ENCODE measurements at regions not wholly inside any gene's neighbourhood (a gene's known extent, or its start where the extent isn't known, plus 50 kb on each side); places are given as distances from the start of the nearest gene placed in this dataset.
A peak's percentile ranks its signal among the peaks of the same experiment; 100 is the strongest.

DNA sequence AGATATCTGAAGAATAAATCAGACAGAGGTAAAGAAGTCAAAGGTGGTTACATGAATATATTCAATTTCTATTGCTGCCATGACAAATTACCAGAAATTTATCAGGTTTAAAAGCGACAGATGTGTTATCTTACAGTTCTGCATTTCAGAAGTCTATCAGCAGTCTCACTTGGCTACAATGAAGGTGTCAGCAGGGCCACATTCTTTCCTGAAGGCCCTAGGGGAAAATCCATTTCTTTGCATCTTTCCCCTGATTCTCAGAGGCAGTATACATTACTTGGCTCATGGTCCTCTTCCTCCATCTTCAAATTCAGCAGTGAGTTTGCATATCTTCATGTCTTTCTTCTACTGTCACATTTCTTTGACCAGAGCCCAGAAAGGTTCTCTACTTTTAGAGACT lies 145.8 kb upstream of the GULP1 start:
- Mint-ChIP-seq H3K4me1 (ENCODE audit: low read depth) (no peaks in the 10 kb centered on the region), H3K36me3 (ENCODE audit: insufficient read depth in 2 of 2) (no peaks in the 10 kb centered on the region), H3K27ac (no peak overlapping the region), H3K4me3 (no peak overlapping the region), H3K9me3 (peaks cover 0 to 3% of the 10 kb centered on the region in 2 donors), H3K27me3 (ENCODE audit: low read depth) (no peaks in the 10 kb centered on the region)
- no peak for ATAC-seq (replicated peaks in 1 of 2)
- DNase-seq: no peak

DNA sequence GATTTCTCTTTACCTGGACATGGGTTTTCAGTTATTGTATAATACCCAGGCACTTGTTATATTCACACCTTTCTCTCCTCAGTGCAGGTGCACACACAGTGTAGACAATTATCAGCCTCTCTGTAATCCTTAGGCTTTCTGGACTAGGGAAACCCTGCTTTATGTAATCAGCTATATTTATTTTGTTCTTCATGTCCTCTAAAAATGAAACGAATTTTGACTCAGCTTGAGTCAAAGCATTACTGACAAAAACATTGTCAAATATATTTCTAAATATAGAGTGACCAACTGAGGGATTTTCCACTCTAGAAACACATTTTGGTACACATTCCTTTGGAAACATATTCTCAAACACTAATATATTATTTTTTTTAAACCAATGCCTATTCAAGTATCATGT lies 144.8 kb upstream of the GULP1 start:
- no peak overlapping the region for H3K4me3 Mint-ChIP-seq
- DNase-seq: no peak
- H3K27me3 Mint-ChIP-seq (ENCODE audit: low read depth): no peaks in the 10 kb centered on the region
- no peaks in the 10 kb centered on the region for H3K4me1 Mint-ChIP-seq (ENCODE audit: low read depth)
- peaks cover 0 to 3% of the 10 kb centered on the region in 2 donors for H3K9me3 Mint-ChIP-seq
- H3K27ac Mint-ChIP-seq: no peak overlapping the region
- ATAC-seq (replicated peaks in 1 of 2): no peak
- no peaks in the 10 kb centered on the region for H3K36me3 Mint-ChIP-seq (ENCODE audit: insufficient read depth in 2 of 2)

DNA sequence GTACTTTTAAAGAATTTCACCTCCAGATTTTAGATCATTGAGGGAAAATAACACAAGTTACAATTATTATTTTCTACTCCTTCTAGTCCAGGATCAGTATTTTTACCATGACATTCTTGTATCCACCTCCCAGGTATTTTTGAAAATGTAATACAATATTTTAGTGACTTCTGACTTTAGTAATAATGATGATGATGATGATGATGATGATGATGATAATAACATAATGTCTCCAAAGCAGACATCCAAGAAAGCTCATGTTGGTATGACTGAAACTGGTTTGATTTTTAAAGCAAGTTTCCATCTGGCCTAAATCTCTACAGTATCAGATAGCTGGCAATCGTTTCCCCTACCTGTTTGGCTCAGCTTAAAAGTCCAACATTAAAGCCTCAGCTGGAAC lies 140.0 kb upstream of the GULP1 start:
- H3K4me3 Mint-ChIP-seq: no peak overlapping the region
- no peak for DNase-seq
- no peaks in the 10 kb centered on the region for H3K9me3 Mint-ChIP-seq
- H3K27me3 Mint-ChIP-seq (ENCODE audit: low read depth): no peaks in the 10 kb centered on the region
- ATAC-seq (replicated peaks in 1 of 2): no peak
- H3K27ac Mint-ChIP-seq: no peak overlapping the region
- H3K4me1 Mint-ChIP-seq (ENCODE audit: low read depth): no peaks in the 10 kb centered on the region
- no peaks in the 10 kb centered on the region for H3K36me3 Mint-ChIP-seq (ENCODE audit: insufficient read depth in 2 of 2)

DNA sequence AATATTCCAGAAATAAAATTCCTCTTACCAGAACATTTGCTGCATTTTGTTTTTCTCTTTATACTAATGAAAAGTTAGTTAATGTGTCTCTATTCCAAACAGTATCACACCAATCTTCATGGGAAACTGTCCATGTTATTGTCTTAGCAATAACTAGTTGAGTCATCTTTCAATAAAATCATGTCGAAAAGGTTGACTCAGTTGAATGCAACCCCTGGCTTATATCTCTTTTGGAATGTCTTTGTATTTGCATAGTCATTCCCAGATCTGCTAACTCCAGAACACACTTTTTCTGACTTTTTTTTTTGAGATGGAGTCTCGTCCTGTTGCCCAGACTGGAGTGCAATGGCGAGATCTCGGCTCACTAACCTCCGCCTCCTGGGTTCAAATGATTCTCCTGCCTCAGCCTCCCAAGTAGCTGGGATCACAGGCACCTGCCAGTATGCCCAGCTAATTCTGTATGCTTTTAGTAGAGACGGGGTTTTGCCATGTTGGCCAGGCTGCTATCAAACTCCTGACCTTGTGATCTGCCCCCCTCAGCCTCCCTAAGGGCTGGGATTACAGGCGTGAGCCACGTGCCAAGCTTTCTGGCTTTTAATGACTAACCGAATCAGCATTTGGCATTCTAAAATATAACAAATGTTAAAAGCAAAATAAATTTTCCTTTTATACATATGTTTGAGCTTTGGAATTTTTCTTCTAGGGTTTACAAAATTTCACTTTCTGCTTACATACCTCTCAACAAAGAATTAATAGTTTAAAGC lies 133.2 kb upstream of the GULP1 start:
- DNase-seq (no peak), ATAC-seq (replicated peaks in 1 of 2) (no peak)

DNA sequence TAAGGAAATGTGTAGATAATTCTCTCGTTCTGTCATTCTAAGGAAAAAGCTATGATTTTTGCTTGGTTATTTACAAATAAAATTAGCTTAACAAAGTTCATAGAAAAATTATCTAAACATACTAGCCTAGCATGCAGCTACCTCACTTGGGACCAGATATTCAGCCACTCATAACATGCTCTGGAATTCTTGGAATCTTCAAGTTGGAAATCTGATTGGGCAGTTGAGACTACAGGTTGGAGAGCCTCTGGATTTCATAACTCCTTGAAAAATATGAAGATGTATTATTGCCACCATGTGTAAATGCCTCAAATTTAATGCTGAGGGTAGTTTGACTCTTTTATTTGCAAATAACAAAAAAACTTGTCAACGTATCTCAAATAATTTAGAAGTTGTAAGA lies 132.2 kb upstream of the GULP1 start:
- H3K36me3 Mint-ChIP-seq (ENCODE audit: insufficient read depth in 2 of 2): no peaks in the 10 kb centered on the region
- ATAC-seq (replicated peaks in 1 of 2) (no peak), DNase-seq (no peak)
- H3K9me3 Mint-ChIP-seq: no peaks in the 10 kb centered on the region
- no peaks in the 10 kb centered on the region for H3K4me1 Mint-ChIP-seq (ENCODE audit: low read depth)
- no peak overlapping the region for H3K27ac Mint-ChIP-seq
- no peak overlapping the region for H3K4me3 Mint-ChIP-seq
- no peaks in the 10 kb centered on the region for H3K27me3 Mint-ChIP-seq (ENCODE audit: low read depth)

More for the DNA sequence above, 133.2 kb upstream of the GULP1 start:
- no peaks in the 10 kb centered on the region for H3K36me3 Mint-ChIP-seq (ENCODE audit: insufficient read depth in 2 of 2)
- no peak overlapping the region for H3K27ac Mint-ChIP-seq
- H3K4me1 Mint-ChIP-seq (ENCODE audit: low read depth): no peaks in the 10 kb centered on the region
- no peak overlapping the region for H3K4me3 Mint-ChIP-seq
- H3K9me3 Mint-ChIP-seq: no peaks in the 10 kb centered on the region
- no peaks in the 10 kb centered on the region for H3K27me3 Mint-ChIP-seq (ENCODE audit: low read depth)

DNA sequence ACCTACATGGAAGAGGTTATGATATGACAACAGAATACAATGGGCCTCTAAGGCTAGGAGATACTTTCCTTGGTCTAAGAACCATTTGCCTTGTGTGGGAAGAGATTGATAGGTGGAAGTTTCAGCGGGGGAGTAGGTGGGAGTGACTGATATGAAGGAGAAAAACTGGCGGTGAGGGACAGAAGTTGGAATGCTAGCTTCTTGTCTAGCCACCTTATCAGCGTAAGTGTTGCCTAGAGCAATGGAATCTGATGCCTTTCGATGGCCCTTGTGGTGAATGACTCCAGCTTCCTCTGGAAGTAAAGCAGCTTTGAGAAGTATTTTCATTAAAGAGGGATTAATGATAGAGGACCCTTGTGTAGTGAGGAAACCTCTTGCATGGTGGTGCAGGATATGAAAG lies 121.3 kb upstream of the GULP1 start:
- H3K9me3 Mint-ChIP-seq: peaks cover 0 to 7% of the 10 kb centered on the region in 2 donors
- H3K4me1 Mint-ChIP-seq (ENCODE audit: low read depth): no peaks in the 10 kb centered on the region
- peaks cover 0 to 2% of the 10 kb centered on the region in 2 donors for H3K36me3 Mint-ChIP-seq (ENCODE audit: insufficient read depth in 2 of 2)
- no peaks in the 10 kb centered on the region for H3K27me3 Mint-ChIP-seq (ENCODE audit: low read depth)
- DNase-seq: no peak
- H3K4me3 Mint-ChIP-seq: no peak overlapping the region
- ATAC-seq (replicated peaks in 1 of 2): no peak
- H3K27ac Mint-ChIP-seq: no peak overlapping the region

DNA sequence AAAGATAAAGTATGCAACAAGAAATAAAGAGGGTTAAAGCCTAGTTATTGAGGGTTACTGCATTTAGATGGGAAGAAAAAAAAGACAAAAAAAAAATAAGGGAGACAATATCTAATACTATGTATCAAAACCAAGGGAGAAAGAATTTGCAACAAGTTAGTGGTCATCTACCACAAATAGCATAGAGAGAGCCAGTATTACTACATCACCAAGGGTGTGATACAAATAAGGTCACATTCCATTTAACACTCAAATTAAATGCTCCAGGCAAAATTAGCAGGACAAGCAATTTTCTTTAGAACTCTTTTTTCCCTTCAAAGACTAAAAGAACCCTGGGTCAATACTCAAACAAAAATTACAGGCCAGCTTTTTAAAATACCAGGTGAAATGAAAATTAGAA lies 115.1 kb upstream of the GULP1 start:
- no peak for DNase-seq
- no peak for ATAC-seq (replicated peaks in 1 of 2)
- peaks cover 5% of the 10 kb centered on the region for H3K4me1 Mint-ChIP-seq (ENCODE audit: low read depth)
- peak overlapping the region; percentile 66 for H3K27ac Mint-ChIP-seq
- H3K36me3 Mint-ChIP-seq (ENCODE audit: insufficient read depth in 2 of 2): no peaks in the 10 kb centered on the region
- no peaks in the 10 kb centered on the region for H3K27me3 Mint-ChIP-seq (ENCODE audit: low read depth)
- no peak overlapping the region for H3K4me3 Mint-ChIP-seq
- peaks cover 0 to 2% of the 10 kb centered on the region in 2 donors for H3K9me3 Mint-ChIP-seq

DNA sequence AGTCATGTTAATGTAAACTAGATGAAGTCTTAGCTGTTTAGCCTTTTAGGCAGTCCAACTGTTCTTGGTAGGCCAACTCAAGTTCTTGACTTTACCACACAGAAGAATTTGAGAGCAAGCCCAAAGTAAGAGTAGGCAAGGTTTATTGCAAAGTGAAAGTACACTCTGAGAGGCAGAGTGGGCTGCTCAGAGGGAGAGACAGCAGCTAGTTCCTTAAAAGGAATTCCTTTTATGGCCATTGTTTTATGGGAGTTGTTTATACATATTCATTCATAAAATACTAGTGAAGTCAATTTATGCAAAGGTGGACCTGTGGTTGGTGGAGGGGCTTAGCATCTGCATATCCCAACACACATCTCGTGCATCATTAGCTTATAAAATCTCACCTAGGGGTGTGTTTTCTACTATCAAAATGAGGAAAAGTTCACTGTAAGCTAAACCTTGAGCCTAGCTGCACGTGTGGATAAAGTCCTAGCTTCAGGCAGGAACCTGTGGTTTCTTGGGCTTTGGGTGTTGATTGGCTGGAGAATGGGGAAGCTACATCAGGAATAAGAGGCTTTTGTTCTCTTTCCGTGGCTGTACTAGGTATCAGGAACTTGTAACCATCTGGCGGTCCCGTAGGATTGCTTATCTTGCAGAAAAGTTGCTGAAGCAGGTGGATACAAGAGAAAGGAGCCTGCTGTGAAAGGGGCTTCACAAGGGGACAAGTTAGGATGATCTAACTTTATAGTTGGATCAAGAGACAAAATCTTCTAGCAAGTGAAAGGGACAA lies 110.4 kb upstream of the GULP1 start:
- no peak for ATAC-seq (replicated peaks in 1 of 2)
- Mint-ChIP-seq H3K4me1 (ENCODE audit: low read depth) (peaks cover 5% of the 10 kb centered on the region), H3K9me3 (peaks cover 0 to 2% of the 10 kb centered on the region in 2 donors), H3K36me3 (ENCODE audit: insufficient read depth in 2 of 2) (no peaks in the 10 kb centered on the region), H3K27me3 (ENCODE audit: low read depth) (no peaks in the 10 kb centered on the region), H3K27ac (peak overlapping the region; percentile 28), H3K4me3 (peak overlapping the region in 1 of 2 donors; percentile 49)
- DNase-seq: no peak

DNA sequence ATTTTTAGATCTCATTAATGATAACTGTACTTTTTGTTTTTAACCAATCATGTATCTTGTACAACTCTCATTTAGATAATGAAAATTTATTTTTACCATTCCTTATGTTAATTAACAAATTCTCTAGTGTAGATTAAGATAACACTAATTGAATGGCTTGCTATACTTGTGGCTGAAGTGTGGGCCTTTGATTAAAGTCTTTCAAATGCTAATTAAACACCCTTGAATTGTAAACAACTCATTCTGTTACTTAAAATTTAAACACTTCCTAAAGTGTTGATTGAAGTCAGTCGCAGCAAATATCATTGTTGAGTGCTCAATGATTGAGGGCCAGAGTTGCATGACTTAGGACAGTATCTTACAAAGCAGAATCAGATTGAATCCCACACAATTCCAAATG lies 109.8 kb upstream of the GULP1 start:
- H3K9me3 Mint-ChIP-seq: peaks cover 0 to 2% of the 10 kb centered on the region in 2 donors
- peaks cover 5% of the 10 kb centered on the region for H3K4me1 Mint-ChIP-seq (ENCODE audit: low read depth)
- H3K27ac Mint-ChIP-seq: no peak overlapping the region

DNA sequence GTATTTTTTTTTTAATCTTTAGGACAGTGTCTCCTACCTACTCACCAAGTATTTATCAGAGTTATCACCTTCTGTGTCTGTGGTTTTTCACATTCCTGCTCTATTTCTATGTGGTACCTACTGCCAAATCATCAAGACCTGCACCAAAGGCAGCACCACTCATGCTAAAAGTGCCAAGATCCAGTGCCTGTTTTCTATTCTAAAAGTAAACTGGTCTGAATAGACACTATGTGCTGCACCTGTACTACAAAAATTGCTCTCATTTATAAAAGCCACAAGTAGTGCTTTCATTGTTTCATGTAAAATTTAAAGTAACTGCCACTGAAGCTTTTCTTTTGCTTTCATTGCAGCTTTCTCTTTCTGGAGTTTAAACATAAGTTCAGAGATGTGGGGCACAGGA lies 103.9 kb upstream of the GULP1 start:
- ATAC-seq (replicated peaks in 1 of 2): no peak
- H3K36me3 Mint-ChIP-seq (ENCODE audit: insufficient read depth in 2 of 2): no peaks in the 10 kb centered on the region
- no peak overlapping the region for H3K4me3 Mint-ChIP-seq
- no peaks in the 10 kb centered on the region for H3K4me1 Mint-ChIP-seq (ENCODE audit: low read depth)
- no peak for DNase-seq
- no peaks in the 10 kb centered on the region for H3K27me3 Mint-ChIP-seq (ENCODE audit: low read depth)
- H3K27ac Mint-ChIP-seq: no peak overlapping the region
- H3K9me3 Mint-ChIP-seq: peaks cover 0 to 2% of the 10 kb centered on the region in 2 donors

More for the DNA sequence above, 109.8 kb upstream of the GULP1 start:
- H3K36me3 Mint-ChIP-seq (ENCODE audit: insufficient read depth in 2 of 2): no peaks in the 10 kb centered on the region
- ATAC-seq (replicated peaks in 1 of 2) (no peak), DNase-seq (no peak)
- no peaks in the 10 kb centered on the region for H3K27me3 Mint-ChIP-seq (ENCODE audit: low read depth)
- H3K4me3 Mint-ChIP-seq: no peak overlapping the region

DNA sequence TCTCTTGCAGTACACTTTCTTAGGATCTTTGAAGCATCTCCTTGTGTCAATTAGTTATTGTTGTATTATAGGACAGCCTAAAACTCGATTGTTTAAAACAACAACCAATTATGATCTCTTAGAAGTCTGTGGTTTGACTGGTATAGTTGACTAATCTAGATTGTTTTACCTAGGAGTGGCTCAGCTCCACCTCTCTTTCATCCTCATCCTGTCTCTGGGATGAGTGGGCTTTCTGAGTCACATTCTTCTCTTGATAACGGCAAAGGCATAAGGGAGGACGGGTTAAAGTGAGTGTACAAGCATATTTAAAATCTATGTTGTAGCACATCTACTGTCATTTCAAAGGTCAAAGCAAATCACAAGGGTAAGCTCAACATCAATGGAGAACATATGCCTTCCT lies 102.3 kb upstream of the GULP1 start:
- H3K27me3 Mint-ChIP-seq (ENCODE audit: low read depth): no peaks in the 10 kb centered on the region

DNA sequence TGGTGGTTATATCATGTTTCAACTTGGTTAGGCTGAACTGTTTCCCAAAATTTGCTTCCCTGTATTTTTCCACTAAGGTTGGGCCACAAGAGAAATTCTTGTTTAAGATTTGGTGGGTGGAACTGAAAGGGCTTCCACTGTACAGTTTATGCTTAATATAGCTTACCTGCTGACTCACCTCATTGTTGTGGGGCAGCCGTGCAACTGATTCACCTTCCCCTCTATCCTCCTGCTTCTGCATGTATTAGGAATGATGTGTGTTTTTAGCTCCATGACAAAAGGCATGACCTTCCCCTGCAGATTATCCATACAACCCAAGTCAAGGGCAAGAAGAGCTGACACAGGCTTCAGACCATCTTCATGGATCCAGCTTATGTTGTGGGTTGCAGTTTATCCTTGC lies 98.4 kb upstream of the GULP1 start:
- ATAC-seq (replicated peaks in 1 of 2) (no peak), DNase-seq (no peak)
- H3K36me3 Mint-ChIP-seq (ENCODE audit: insufficient read depth in 2 of 2): no peaks in the 10 kb centered on the region
- no peaks in the 10 kb centered on the region for H3K27me3 Mint-ChIP-seq (ENCODE audit: low read depth)
- H3K4me1 Mint-ChIP-seq (ENCODE audit: low read depth): no peaks in the 10 kb centered on the region
- H3K9me3 Mint-ChIP-seq: peaks cover 0 to 5% of the 10 kb centered on the region in 2 donors
- no peak overlapping the region for H3K4me3 Mint-ChIP-seq
- H3K27ac Mint-ChIP-seq: no peak overlapping the region

More for the DNA sequence above, 102.3 kb upstream of the GULP1 start:
- no peak overlapping the region for H3K4me3 Mint-ChIP-seq
- H3K9me3 Mint-ChIP-seq: peaks cover 0 to 5% of the 10 kb centered on the region in 2 donors
- H3K4me1 Mint-ChIP-seq (ENCODE audit: low read depth): no peaks in the 10 kb centered on the region
- DNase-seq: no peak
- H3K36me3 Mint-ChIP-seq (ENCODE audit: insufficient read depth in 2 of 2): no peaks in the 10 kb centered on the region
- ATAC-seq (replicated peaks in 1 of 2): peak; percentile 32 to 45
- no peak overlapping the region for H3K27ac Mint-ChIP-seq

DNA sequence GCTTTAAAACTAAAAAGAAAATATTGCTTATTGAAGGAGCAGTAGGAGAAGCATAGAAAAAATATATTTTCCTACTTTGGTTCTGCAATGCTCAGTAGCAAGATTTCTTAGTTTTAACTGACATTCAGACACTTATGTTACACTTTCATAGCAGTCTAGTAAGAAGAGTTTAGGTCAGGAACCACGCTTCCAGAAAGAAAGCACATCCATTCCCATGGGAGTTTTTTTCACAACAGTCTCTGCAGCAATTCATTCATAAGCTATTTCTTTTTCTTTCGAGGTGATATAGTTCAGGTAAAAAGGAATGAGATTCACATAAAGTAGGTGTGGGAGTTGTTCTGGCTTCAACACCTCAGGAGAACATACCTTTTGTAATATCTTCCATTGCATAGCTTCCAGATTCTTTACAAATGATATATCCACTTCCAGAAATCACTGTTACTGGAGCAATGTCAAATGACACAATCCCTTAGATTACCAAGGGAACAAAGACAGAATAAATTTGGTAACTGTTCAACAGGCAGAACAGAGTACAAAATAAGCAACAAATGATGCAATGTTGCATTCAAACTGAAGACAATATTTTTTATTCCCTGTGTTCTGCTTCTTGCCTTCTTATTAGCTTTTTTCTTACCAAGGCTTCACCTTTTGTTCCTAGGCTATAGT lies 95.2 kb upstream of the GULP1 start:
- DNase-seq (no peak), ATAC-seq (replicated peaks in 1 of 2) (no peak)
- no peak overlapping the region for H3K27ac Mint-ChIP-seq
- no peak overlapping the region for H3K4me3 Mint-ChIP-seq
- H3K4me1 Mint-ChIP-seq (ENCODE audit: low read depth): no peaks in the 10 kb centered on the region
- H3K36me3 Mint-ChIP-seq (ENCODE audit: insufficient read depth in 2 of 2): no peaks in the 10 kb centered on the region
- H3K27me3 Mint-ChIP-seq (ENCODE audit: low read depth): no peaks in the 10 kb centered on the region
- H3K9me3 Mint-ChIP-seq: peaks cover 0 to 5% of the 10 kb centered on the region in 2 donors
